B cell (primary cell): ENCODE measurements at regions not wholly inside any gene's neighbourhood (a gene's known extent, or its start where the extent isn't known, plus 50 kb on each side); places are given as distances from the start of the nearest gene placed in this dataset.

Source experiments
- ATAC-seq: fragments of 200-7000 bp; cut with Tn5 transposase; one replicate; pipeline ENCODE4 v1.10.0; 2021; ENCODE audit warnings: low read depth, mild to moderate bottlenecking, moderate number of reproducible peaks, moderate library complexity
- CTCF ChIA-PET: fragments of 350-600 bp; sonication (Branson Sonifier 250); formaldehyde crosslinking; loops from one replicate; lab custom pipeline; 2021; ENCODE audit warnings: antibody characterized with exemption, inconsistent platforms; lab: Charles Lee
- POLR2A ChIA-PET: fragments of 350-600 bp; sonication (Branson Sonifier 250); formaldehyde crosslinking; loops from one replicate; lab custom pipeline; 2021; ENCODE audit warnings: antibody characterized with exemption; lab: Charles Lee
- DNase-seq: peaks from one replicate; pipeline ENCODE4 v3.0.0; 2013
- H2AFZ ChIP-seq: 2 replicates; pipeline ENCODE4 v1.6.1; 2012; ENCODE audit warnings: mild to moderate bottlenecking, low read depth, low read length; ENCODE audit not compliant: insufficient read depth, poor library complexity, severe bottlenecking
- H3K27ac ChIP-seq, 2 donors: 1 replicate in 1 of 2; 2 replicates in 1 of 2; pipeline ENCODE4 v1.5.1; 2012 to 2013; ENCODE audit warnings: low read length in 2 of 2, mild to moderate bottlenecking in 2 of 2, moderate library complexity in 1 of 2
- H3K27me3 ChIP-seq, 4 experiments: fragments of 200-600 bp in 1 of 4; sonication (generic) in 1 of 4; replicated peaks in 1 of 4; 1 replicate in 2 of 4; 2 replicates in 2 of 4; pipeline versions ENCODE4 v1.6.1 to v1.7.0; 2013 to 2016; ENCODE audit warnings: low read length in 3 of 4, mild to moderate bottlenecking in 2 of 4, mixed read lengths in 1 of 4, moderate library complexity in 1 of 4; ENCODE audit not compliant: insufficient read depth in 4 of 4, control insufficient read depth in 3 of 4; ENCODE audit errors: control extremely low read depth in 1 of 4
- H3K36me3 ChIP-seq, 2 experiments: replicated peaks in 1 of 2; 1 replicate in 1 of 2; 2 replicates in 1 of 2; pipeline versions ENCODE4 v1.6.1 to v1.7.1; 2013; ENCODE audit warnings: low read length in 1 of 2; ENCODE audit not compliant: insufficient read depth in 2 of 2, control insufficient read depth in 1 of 2; ENCODE audit errors: control extremely low read depth in 1 of 2, extremely low read depth in 1 of 2
- H3K4me1 ChIP-seq, 2 donors: fragments of 200-600 bp in 1 of 2; sonication (generic) in 1 of 2; 1 replicate in 1 of 2; 2 replicates in 1 of 2; pipeline versions ENCODE4 v1.5.1 to v1.6.1; 2013 to 2017; ENCODE audit warnings: low read length in 2 of 2; ENCODE audit not compliant: control insufficient read depth in 2 of 2, insufficient read depth in 2 of 2
- H3K4me2 ChIP-seq: replicated peaks from 2 replicates; pipeline ENCODE3; 2012; ENCODE audit warnings: mild to moderate bottlenecking, low read depth, low read length; ENCODE audit not compliant: poor library complexity, severe bottlenecking
- H3K4me3 ChIP-seq, 5 experiments: fragments of 200-600 bp in 1 of 5; sonication (generic) in 1 of 5; 1 replicate in 3 of 5; 2 replicates in 2 of 5; pipeline versions ENCODE4 v1.5.1 to v1.7.0; 2011 to 2016; ENCODE audit warnings: low read length in 4 of 5, mild to moderate bottlenecking in 4 of 5, low read depth in 2 of 5, control low read depth in 1 of 5, moderate library complexity in 1 of 5; ENCODE audit not compliant: insufficient read depth in 1 of 5; ENCODE audit errors: control extremely low read depth in 1 of 5, extremely low read depth in 1 of 5
- H3K79me2 ChIP-seq: fragments of 200-600 bp; sonication (generic); one replicate; pipeline ENCODE4 v1.6.0; 2016; ENCODE audit warnings: low read length; ENCODE audit not compliant: control insufficient read depth, insufficient read depth
- H3K9ac ChIP-seq: fragments of 200-600 bp; sonication (generic); 2 replicates; pipeline ENCODE4 v1.6.1; 2017; ENCODE audit warnings: mild to moderate bottlenecking, low read length, moderate library complexity
- H3K9me3 ChIP-seq, 3 donors: one replicate each; pipeline versions ENCODE4 v1.6.1 to v1.7.1; 2013; ENCODE audit warnings: low read length in 2 of 3; ENCODE audit not compliant: control insufficient read depth in 2 of 3, insufficient read depth in 1 of 3; ENCODE audit errors: control extremely low read depth in 1 of 3
- H4K20me1 ChIP-seq: 2 replicates; pipeline ENCODE4 v1.6.0; 2012; ENCODE audit warnings: mild to moderate bottlenecking, low read length; ENCODE audit not compliant: insufficient read depth, control insufficient read depth, poor library complexity, severe bottlenecking
- H3K27ac Mint-ChIP-seq: one replicate; pipeline ENCODE4 v1.8.0; 2021; ENCODE audit warnings: mixed read lengths
- H3K27me3 Mint-ChIP-seq: one replicate; pipeline ENCODE4 v1.8.0; 2021; ENCODE audit warnings: mixed read lengths
- H3K4me1 Mint-ChIP-seq: one replicate; pipeline ENCODE4 v1.8.0; 2021; ENCODE audit warnings: mixed read lengths
- H3K4me3 Mint-ChIP-seq: one replicate; pipeline ENCODE4 v1.8.0; 2021; ENCODE audit warnings: mixed read lengths
- H3K9me3 Mint-ChIP-seq: one replicate; pipeline ENCODE4 v1.8.0; 2022; ENCODE audit warnings: mixed read lengths; ENCODE audit not compliant: insufficient read depth
- CTCF ChIP-seq: fragments of 200-600 bp; IDR thresholded peaks from one replicate; pipeline ENCODE4 v1.8.0; 2022; ENCODE audit warnings: antibody characterized with exemption, mild to moderate bottlenecking
- EZH2 ChIP-seq: IDR thresholded peaks from 2 replicates; pipeline ENCODE4 v1.6.1; 2012; ENCODE audit warnings: borderline replicate concordance, low read depth, mild to moderate bottlenecking, moderate library complexity, low read length; ENCODE audit not compliant: insufficient read depth, poor library complexity, severe bottlenecking
- WGBS: methylation state at CpG from one replicate; pipeline ENCODE4 v1.1.5; 2013; ENCODE audit warnings: missing lambda C conversion rate; ENCODE audit not compliant: insufficient coverage; 5-methylcytosine and 5-hydroxymethylcytosine counted together
- intact Hi-C: fragments of 100-400 bp; cut with micrococcal nuclease; formaldehyde crosslinking; loops from one replicate; pipeline ENCODE4 v1.10.0; 2022

- no peak overlapping the region for H2AFZ ChIP-seq
- H3K36me3 ChIP-seq: no peaks in the 10 kb centered on the region
- ChIA-PET POLR2A (no interaction called here), CTCF (no interaction called here)
- DNase-seq: no peak
- TF ChIP-seq EZH2 (no peak), CTCF (no peak)
- no peaks in the 10 kb centered on the region for H4K20me1 ChIP-seq
- 4% methylated on average over 37 of the region's 37 CpGs for WGBS
- no peaks in the 10 kb centered on the region for H3K4me1 Mint-ChIP-seq
- peaks cover 46% of the 10 kb centered on the region for H3K27me3 Mint-ChIP-seq
- no peaks in the 10 kb centered on the region for H3K79me2 ChIP-seq
- H3K4me2 ChIP-seq: no peak overlapping the region
- H3K9ac ChIP-seq: no peak overlapping the region
- intact Hi-C loops: no loop called here
- H3K9me3 Mint-ChIP-seq: no peaks in the 10 kb centered on the region
- H3K4me3 Mint-ChIP-seq: no peak overlapping the region
- peaks cover 0 to 25% (median 6%) of the 10 kb centered on the region in 4 experiments for H3K27me3 ChIP-seq
- peaks cover 4 to 7% of the 10 kb centered on the region in 2 donors for H3K4me1 ChIP-seq
- no peak overlapping the region for H3K27ac ChIP-seq
- no peak overlapping the region for H3K27ac Mint-ChIP-seq
- ATAC-seq: no peak
- H3K4me3 ChIP-seq: no peak overlapping the region
- peaks cover 0 to 3% (median 0%) of the 10 kb centered on the region in 3 donors for H3K9me3 ChIP-seq
Measured at GRCh38 chr3:24829629-24830229, 335.1 kb upstream of the THRB start.

DNA sequence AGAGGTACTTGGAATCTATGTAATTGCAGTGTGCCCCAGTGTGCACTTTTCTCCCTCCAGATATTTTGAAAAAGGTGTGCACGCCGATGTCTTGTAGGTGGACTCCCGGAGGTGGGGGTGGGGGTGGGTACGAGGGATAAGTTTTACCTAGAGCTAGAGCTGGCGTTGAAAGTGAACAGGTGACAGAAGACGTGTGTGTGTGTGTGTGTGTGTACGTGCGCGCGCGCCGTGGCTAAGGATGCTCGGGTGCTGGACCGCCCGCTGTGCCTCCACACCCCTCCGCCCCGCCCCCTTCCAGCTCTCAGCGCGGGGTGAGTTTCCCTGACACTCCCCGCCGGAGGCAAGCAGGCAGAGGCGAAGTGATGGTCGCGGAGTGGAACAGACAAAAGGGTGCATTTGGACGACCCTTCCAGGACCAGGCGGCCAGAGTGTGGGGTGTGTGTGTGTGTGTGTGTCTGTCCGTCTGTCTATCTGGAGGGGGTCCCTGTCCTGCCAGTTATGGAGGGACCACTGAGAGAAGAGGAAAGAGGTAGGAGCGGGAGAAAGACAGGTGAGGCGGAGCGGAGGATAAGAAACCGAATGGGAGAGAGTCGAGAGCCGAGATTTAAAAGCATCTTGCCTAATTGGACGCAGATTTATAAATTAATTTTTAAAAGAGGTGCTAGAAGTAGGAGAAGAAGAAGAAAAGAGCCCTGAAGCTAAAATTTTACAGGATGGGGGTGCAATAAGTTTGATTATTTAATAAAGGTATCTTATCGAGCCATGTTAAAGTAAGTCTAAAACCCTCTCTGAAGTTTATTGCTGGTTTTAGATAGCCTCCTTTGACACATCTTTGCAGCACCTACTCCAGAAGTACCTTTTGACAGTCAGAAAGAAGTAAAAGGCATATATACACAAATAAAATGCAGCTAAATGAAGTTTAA is 335.8 kb upstream of the THRB start:
- ChIA-PET POLR2A (no interaction called here), CTCF (no interaction called here)
- no peak for DNase-seq
- H3K36me3 ChIP-seq: no peaks in the 10 kb centered on the region
- no peak for ATAC-seq
- no peak for TF ChIP-seq EZH2
- no peak for TF ChIP-seq CTCF
- Mint-ChIP-seq H3K27ac (no peak overlapping the region), H3K4me3 (no peak overlapping the region), H3K27me3 (peaks cover 46% of the 10 kb centered on the region), H3K4me1 (no peaks in the 10 kb centered on the region), H3K9me3 (no peaks in the 10 kb centered on the region)
- H3K4me1 ChIP-seq: peaks cover 4 to 7% of the 10 kb centered on the region in 2 donors
- no peaks in the 10 kb centered on the region for H3K79me2 ChIP-seq
- WGBS: 13% methylated on average over 23 of the region's 35 CpGs
- no peak overlapping the region for H3K9ac ChIP-seq
- intact Hi-C loops: no loop called here
- peaks cover 0 to 25% (median 6%) of the 10 kb centered on the region in 4 experiments for H3K27me3 ChIP-seq
- no peak overlapping the region for H3K4me3 ChIP-seq
- H4K20me1 ChIP-seq: no peaks in the 10 kb centered on the region
- H3K27ac ChIP-seq: no peak overlapping the region
- no peak overlapping the region for H3K4me2 ChIP-seq
- H2AFZ ChIP-seq: no peak overlapping the region
- H3K9me3 ChIP-seq: peaks cover 0 to 3% (median 0%) of the 10 kb centered on the region in 3 donors
